B cell (primary cell): ENCODE measurements at regions not wholly inside any gene's neighbourhood (a gene's known extent, or its start where the extent isn't known, plus 50 kb on each side); places are given as distances from the start of the nearest gene placed in this dataset.

Source experiments
- ATAC-seq: fragments of 200-7000 bp; cut with Tn5 transposase; one replicate; pipeline ENCODE4 v1.10.0; 2021; ENCODE audit warnings: low read depth, mild to moderate bottlenecking, moderate number of reproducible peaks, moderate library complexity
- CTCF ChIA-PET: fragments of 350-600 bp; sonication (Branson Sonifier 250); formaldehyde crosslinking; loops from one replicate; lab custom pipeline; 2021; ENCODE audit warnings: antibody characterized with exemption, inconsistent platforms; lab: Charles Lee
- POLR2A ChIA-PET: fragments of 350-600 bp; sonication (Branson Sonifier 250); formaldehyde crosslinking; loops from one replicate; lab custom pipeline; 2021; ENCODE audit warnings: antibody characterized with exemption; lab: Charles Lee
- DNase-seq: peaks from one replicate; pipeline ENCODE4 v3.0.0; 2013
- H2AFZ ChIP-seq: 2 replicates; pipeline ENCODE4 v1.6.1; 2012; ENCODE audit warnings: mild to moderate bottlenecking, low read depth, low read length; ENCODE audit not compliant: insufficient read depth, poor library complexity, severe bottlenecking
- H3K27ac ChIP-seq, 2 donors: 1 replicate in 1 of 2; 2 replicates in 1 of 2; pipeline ENCODE4 v1.5.1; 2012 to 2013; ENCODE audit warnings: low read length in 2 of 2, mild to moderate bottlenecking in 2 of 2, moderate library complexity in 1 of 2
- H3K27me3 ChIP-seq, 4 experiments: fragments of 200-600 bp in 1 of 4; sonication (generic) in 1 of 4; replicated peaks in 1 of 4; 1 replicate in 2 of 4; 2 replicates in 2 of 4; pipeline versions ENCODE4 v1.6.1 to v1.7.0; 2013 to 2016; ENCODE audit warnings: low read length in 3 of 4, mild to moderate bottlenecking in 2 of 4, mixed read lengths in 1 of 4, moderate library complexity in 1 of 4; ENCODE audit not compliant: insufficient read depth in 4 of 4, control insufficient read depth in 3 of 4; ENCODE audit errors: control extremely low read depth in 1 of 4
- H3K36me3 ChIP-seq, 2 experiments: replicated peaks in 1 of 2; 1 replicate in 1 of 2; 2 replicates in 1 of 2; pipeline versions ENCODE4 v1.6.1 to v1.7.1; 2013; ENCODE audit warnings: low read length in 1 of 2; ENCODE audit not compliant: insufficient read depth in 2 of 2, control insufficient read depth in 1 of 2; ENCODE audit errors: control extremely low read depth in 1 of 2, extremely low read depth in 1 of 2
- H3K4me1 ChIP-seq, 2 donors: fragments of 200-600 bp in 1 of 2; sonication (generic) in 1 of 2; 1 replicate in 1 of 2; 2 replicates in 1 of 2; pipeline versions ENCODE4 v1.5.1 to v1.6.1; 2013 to 2017; ENCODE audit warnings: low read length in 2 of 2; ENCODE audit not compliant: control insufficient read depth in 2 of 2, insufficient read depth in 2 of 2
- H3K4me2 ChIP-seq: replicated peaks from 2 replicates; pipeline ENCODE3; 2012; ENCODE audit warnings: mild to moderate bottlenecking, low read depth, low read length; ENCODE audit not compliant: poor library complexity, severe bottlenecking
- H3K4me3 ChIP-seq, 5 experiments: fragments of 200-600 bp in 1 of 5; sonication (generic) in 1 of 5; 1 replicate in 3 of 5; 2 replicates in 2 of 5; pipeline versions ENCODE4 v1.5.1 to v1.7.0; 2011 to 2016; ENCODE audit warnings: low read length in 4 of 5, mild to moderate bottlenecking in 4 of 5, low read depth in 2 of 5, control low read depth in 1 of 5, moderate library complexity in 1 of 5; ENCODE audit not compliant: insufficient read depth in 1 of 5; ENCODE audit errors: control extremely low read depth in 1 of 5, extremely low read depth in 1 of 5
- H3K79me2 ChIP-seq: fragments of 200-600 bp; sonication (generic); one replicate; pipeline ENCODE4 v1.6.0; 2016; ENCODE audit warnings: low read length; ENCODE audit not compliant: control insufficient read depth, insufficient read depth
- H3K9ac ChIP-seq: fragments of 200-600 bp; sonication (generic); 2 replicates; pipeline ENCODE4 v1.6.1; 2017; ENCODE audit warnings: mild to moderate bottlenecking, low read length, moderate library complexity
- H3K9me3 ChIP-seq, 3 donors: one replicate each; pipeline versions ENCODE4 v1.6.1 to v1.7.1; 2013; ENCODE audit warnings: low read length in 2 of 3; ENCODE audit not compliant: control insufficient read depth in 2 of 3, insufficient read depth in 1 of 3; ENCODE audit errors: control extremely low read depth in 1 of 3
- H4K20me1 ChIP-seq: 2 replicates; pipeline ENCODE4 v1.6.0; 2012; ENCODE audit warnings: mild to moderate bottlenecking, low read length; ENCODE audit not compliant: insufficient read depth, control insufficient read depth, poor library complexity, severe bottlenecking
- H3K27ac Mint-ChIP-seq: one replicate; pipeline ENCODE4 v1.8.0; 2021; ENCODE audit warnings: mixed read lengths
- H3K27me3 Mint-ChIP-seq: one replicate; pipeline ENCODE4 v1.8.0; 2021; ENCODE audit warnings: mixed read lengths
- H3K4me1 Mint-ChIP-seq: one replicate; pipeline ENCODE4 v1.8.0; 2021; ENCODE audit warnings: mixed read lengths
- H3K4me3 Mint-ChIP-seq: one replicate; pipeline ENCODE4 v1.8.0; 2021; ENCODE audit warnings: mixed read lengths
- H3K9me3 Mint-ChIP-seq: one replicate; pipeline ENCODE4 v1.8.0; 2022; ENCODE audit warnings: mixed read lengths; ENCODE audit not compliant: insufficient read depth
- EZH2 ChIP-seq: IDR thresholded peaks from 2 replicates; pipeline ENCODE4 v1.6.1; 2012; ENCODE audit warnings: borderline replicate concordance, low read depth, mild to moderate bottlenecking, moderate library complexity, low read length; ENCODE audit not compliant: insufficient read depth, poor library complexity, severe bottlenecking
- WGBS: methylation state at CpG from one replicate; pipeline ENCODE4 v1.1.5; 2013; ENCODE audit warnings: missing lambda C conversion rate; ENCODE audit not compliant: insufficient coverage; 5-methylcytosine and 5-hydroxymethylcytosine counted together
- intact Hi-C: fragments of 100-400 bp; cut with micrococcal nuclease; formaldehyde crosslinking; loops from one replicate; pipeline ENCODE4 v1.10.0; 2022
- TF ChIP-seq, protein P1 (sequence below): fragments of 200-600 bp; IDR thresholded peaks from one replicate; pipeline ENCODE4 v1.8.0; 2022; ENCODE audit warnings: antibody characterized with exemption, mild to moderate bottlenecking

DNA sequence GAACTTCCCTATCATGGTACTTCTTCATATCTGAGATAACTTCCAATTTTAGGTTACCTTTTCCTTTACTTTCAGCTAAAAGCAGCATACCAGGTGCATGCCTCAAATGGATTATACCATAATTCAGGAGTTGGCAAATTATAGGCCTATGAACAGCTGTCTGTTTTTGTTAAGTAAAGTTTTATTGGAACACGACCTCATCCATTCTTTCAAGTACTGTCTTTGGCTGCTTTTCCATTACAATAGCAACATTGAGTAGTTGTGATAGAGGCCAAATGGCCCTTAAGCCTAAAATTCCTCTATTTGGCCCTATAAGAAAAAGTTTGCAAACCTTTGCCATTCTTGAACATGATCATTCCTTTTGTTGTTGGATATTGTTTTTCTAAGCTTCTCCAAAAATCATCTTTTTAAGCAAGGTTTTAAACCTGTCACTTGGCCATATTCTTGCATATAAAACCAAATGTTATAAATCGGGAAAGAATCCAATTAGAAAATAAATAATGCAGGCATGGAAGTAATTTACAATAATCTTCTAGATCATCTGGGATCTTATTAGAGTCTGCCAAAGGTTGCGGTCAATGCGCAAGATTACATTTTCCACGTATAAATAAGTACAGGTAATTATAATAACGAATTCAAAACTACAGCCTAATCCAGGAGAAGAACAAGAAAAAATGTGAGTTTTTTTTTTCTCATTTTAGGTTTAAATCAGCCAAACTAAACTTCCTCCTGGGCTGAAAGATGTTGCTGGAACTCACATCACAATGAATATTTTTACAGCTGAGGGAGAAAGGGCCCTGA, 226.5 kb upstream of the ANKRD55 start:
- Histone ChIP-seq H3K79me2 (peaks cover 4% of the 10 kb centered on the region), H3K27me3 (no peaks in the 10 kb centered on the region), H3K4me1 (no peaks in the 10 kb centered on the region), H4K20me1 (no peaks in the 10 kb centered on the region), H3K4me3 (no peak overlapping the region), H3K36me3 (no peaks in the 10 kb centered on the region), H2AFZ (no peak overlapping the region), H3K9ac (no peak overlapping the region), H3K4me2 (no peak overlapping the region), H3K27ac (no peak overlapping the region), H3K9me3 (no peaks in the 10 kb centered on the region)
- no peak for ATAC-seq
- Mint-ChIP-seq H3K4me3 (no peak overlapping the region), H3K9me3 (no peaks in the 10 kb centered on the region), H3K4me1 (peaks cover 10% of the 10 kb centered on the region), H3K27me3 (no peaks in the 10 kb centered on the region), H3K27ac (no peak overlapping the region)
- DNase-seq: no peak
- no peak for TF ChIP-seq EZH2
- no CpG with 5 or more reads among the region's 6 CpGs for WGBS
- CTCF ChIA-PET: interaction anchor here (0.7 kb wide), 1 partner anchor 10 kb away, joined by 3 read pairs; no protein-coding TSS in a partner anchor
- intact Hi-C loops: no loop called here
- POLR2A ChIA-PET: no interaction called here

DNA sequence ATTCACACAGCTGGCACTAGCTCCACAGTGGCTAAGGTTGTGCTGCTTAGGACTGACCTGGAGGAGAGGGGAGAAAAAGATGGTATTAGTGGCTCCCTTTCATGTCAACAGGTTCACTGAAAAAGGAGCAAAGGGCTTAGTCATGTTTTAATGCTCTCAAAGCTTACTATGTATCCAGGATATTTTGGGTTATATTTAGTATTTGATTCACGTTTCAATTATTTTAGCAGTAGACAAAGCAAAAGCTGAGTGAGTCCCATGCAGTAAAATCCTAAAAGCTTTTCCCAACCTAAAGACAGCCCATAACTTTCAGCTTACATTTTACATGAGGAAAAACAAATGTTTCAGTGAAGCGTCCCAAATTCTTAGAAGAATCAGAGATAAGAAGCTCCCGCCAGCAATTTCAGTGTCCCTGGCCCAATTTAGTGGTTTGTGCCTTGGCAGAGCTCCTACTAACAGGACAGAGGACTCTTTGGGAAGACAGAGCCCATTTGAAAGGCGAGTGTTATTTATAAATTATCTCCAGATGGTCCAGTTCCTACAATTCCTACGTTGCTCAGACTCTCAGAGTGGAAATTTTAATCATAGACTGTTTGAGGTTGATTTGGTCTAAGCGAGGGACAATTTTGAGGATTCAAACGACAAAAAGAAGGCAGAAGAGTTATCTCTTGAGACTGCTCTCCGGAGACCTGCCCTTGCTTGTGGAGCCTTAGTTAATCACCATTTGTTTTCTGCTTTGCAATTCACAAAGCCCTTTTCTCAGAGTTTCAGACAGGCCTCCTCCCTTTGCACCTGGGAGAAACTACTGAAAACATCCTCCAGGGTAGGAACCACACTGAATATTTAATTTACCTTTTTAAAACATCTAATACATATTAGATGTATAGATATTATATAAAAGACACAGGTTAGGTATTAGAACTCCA, 225.0 kb upstream of the ANKRD55 start:
- H3K36me3 ChIP-seq: no peaks in the 10 kb centered on the region
- no peak overlapping the region for H3K4me2 ChIP-seq
- POLR2A ChIA-PET: no interaction called here
- no peaks in the 10 kb centered on the region for H4K20me1 ChIP-seq
- CTCF ChIA-PET: interaction anchor here (1.4 kb wide), 1 partner anchor 380 kb away, joined by 5 read pairs; no protein-coding TSS in a partner anchor
- Mint-ChIP-seq H3K27ac (no peak overlapping the region), H3K4me3 (no peak overlapping the region), H3K9me3 (no peaks in the 10 kb centered on the region), H3K27me3 (no peaks in the 10 kb centered on the region), H3K4me1 (peaks cover 5% of the 10 kb centered on the region)
- H3K9ac ChIP-seq: no peak overlapping the region
- ATAC-seq (no peak), DNase-seq (no peak)
- H3K9me3 ChIP-seq: no peaks in the 10 kb centered on the region
- no peaks in the 10 kb centered on the region for H3K27me3 ChIP-seq
- no peak overlapping the region for H3K4me3 ChIP-seq
- H3K4me1 ChIP-seq: no peaks in the 10 kb centered on the region
- H3K79me2 ChIP-seq: no peaks in the 10 kb centered on the region
- WGBS: 100% methylated on average over 1 of the region's 8 CpGs
- H2AFZ ChIP-seq: no peak overlapping the region
- intact Hi-C loops: no loop called here
- no peak for TF ChIP-seq EZH2
- TF ChIP-seq, protein P1, sequence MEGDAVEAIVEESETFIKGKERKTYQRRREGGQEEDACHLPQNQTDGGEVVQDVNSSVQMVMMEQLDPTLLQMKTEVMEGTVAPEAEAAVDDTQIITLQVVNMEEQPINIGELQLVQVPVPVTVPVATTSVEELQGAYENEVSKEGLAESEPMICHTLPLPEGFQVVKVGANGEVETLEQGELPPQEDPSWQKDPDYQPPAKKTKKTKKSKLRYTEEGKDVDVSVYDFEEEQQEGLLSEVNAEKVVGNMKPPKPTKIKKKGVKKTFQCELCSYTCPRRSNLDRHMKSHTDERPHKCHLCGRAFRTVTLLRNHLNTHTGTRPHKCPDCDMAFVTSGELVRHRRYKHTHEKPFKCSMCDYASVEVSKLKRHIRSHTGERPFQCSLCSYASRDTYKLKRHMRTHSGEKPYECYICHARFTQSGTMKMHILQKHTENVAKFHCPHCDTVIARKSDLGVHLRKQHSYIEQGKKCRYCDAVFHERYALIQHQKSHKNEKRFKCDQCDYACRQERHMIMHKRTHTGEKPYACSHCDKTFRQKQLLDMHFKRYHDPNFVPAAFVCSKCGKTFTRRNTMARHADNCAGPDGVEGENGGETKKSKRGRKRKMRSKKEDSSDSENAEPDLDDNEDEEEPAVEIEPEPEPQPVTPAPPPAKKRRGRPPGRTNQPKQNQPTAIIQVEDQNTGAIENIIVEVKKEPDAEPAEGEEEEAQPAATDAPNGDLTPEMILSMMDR: no peak
- H3K27ac ChIP-seq: no peak overlapping the region
